Adipocyte (in vitro differentiated cells): ENCODE measurements at regions not wholly inside any gene's neighbourhood (a gene's known extent, or its start where the extent isn't known, plus 50 kb on each side); places are given as distances from the start of the nearest gene placed in this dataset.
"Not testable (repeated sequence)": the region's sequence is repeated elsewhere in the genome, so short reads cannot be mapped to it uniquely, and the experiment has no call there.

Experiments used
- DNase-seq: peaks from one replicate; pipeline ENCODE4 v3.0.0-alpha.2; 2015; ENCODE audit warnings: low read depth
- H3K27me3 ChIP-seq: replicated peaks from 2 replicates; pipeline ENCODE4 v1.7.0; 2013; ENCODE audit warnings: mild to moderate bottlenecking, low read length, moderate library complexity; ENCODE audit not compliant: control insufficient read depth, insufficient read depth
- H3K36me3 ChIP-seq: 2 replicates; pipeline ENCODE4 v1.7.0; 2013; ENCODE audit warnings: low read length, mild to moderate bottlenecking, moderate library complexity; ENCODE audit not compliant: control insufficient read depth, insufficient read depth, severe bottlenecking
- H3K4me1 ChIP-seq: 2 replicates; pipeline ENCODE4 v1.7.0; 2013; ENCODE audit warnings: mild to moderate bottlenecking, low read length, moderate library complexity; ENCODE audit not compliant: control insufficient read depth, insufficient read depth
- H3K4me3 ChIP-seq: 2 replicates; pipeline ENCODE4 v1.7.0; 2013; ENCODE audit warnings: mild to moderate bottlenecking, low read length, moderate library complexity
- H3K9ac ChIP-seq: 2 replicates; pipeline ENCODE4 v1.7.0; 2013; ENCODE audit warnings: mild to moderate bottlenecking, low read length, moderate library complexity
- H3K9me3 ChIP-seq: 2 replicates; pipeline ENCODE4 v1.7.0; 2013; ENCODE audit warnings: mild to moderate bottlenecking, low read length, moderate library complexity; ENCODE audit not compliant: control insufficient read depth

DNA sequence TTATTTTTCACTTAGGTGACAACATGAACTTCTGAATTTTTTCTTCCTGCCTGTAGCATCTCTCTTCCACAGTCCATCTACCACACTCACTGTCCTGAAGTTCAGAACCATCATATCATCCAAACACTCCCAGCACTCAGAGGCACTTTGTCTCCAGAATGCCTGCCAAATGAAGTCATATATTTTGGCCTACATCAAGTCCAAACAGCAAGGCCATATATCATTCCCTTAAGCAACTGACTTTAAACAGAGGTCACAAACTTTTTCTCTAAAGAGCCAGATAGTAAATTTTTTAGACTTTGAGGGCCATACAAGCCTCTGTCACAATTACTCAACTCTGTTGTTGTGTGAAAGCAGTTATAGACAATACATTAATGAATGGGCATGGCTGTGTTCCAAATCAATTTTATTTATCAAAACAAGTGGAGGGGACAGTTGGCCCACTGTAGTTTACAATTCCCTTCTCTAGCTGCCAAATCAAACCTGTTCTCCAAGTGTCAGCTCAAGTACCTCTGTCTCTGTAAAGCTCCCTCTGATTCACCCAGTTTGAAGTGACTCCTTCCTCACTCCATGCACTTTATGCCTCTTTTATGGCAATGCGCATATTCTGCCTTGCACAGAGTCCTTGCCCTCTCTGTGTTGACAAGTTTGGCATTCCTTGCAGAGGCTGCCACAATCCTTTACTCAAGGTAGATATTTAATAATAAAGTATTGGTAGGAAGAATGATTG lies 305.7 kb downstream of the FZD1 start:
- Histone ChIP-seq H3K4me3 (no peak overlapping the region), H3K4me1 (peaks cover 27% of the 10 kb centered on the region), H3K9ac (no peak overlapping the region), H3K9me3 (no peaks in the 10 kb centered on the region), H3K36me3 (no peaks in the 10 kb centered on the region), H3K27me3 (no peaks in the 10 kb centered on the region)
- no peak for DNase-seq

DNA sequence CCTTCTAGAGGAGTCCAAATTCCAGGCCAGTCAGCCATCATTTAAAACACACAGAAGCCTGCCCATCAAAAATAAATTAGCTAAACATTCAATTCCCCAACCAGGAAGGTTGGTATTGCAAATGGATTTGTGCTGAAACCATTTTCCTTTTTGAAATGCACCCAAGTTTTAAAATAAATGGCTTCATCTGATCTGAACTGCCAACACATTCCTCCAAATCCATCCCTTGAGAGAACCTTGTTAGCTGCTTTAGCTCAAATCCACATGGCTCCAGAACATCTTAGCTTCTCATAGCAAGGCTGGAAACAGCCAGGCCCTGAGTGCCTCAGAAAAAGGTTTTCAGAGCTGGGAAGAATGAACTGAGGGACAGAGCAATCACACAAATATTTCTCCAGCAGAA lies 306.3 kb downstream of the FZD1 start:
- no peaks in the 10 kb centered on the region for H3K27me3 ChIP-seq
- H3K4me3 ChIP-seq, result no peak overlapping the region
- H3K4me1 ChIP-seq, result peaks cover 25% of the 10 kb centered on the region
- H3K36me3 ChIP-seq, result no peaks in the 10 kb centered on the region
- H3K9me3 ChIP-seq, result no peaks in the 10 kb centered on the region
- no peak for DNase-seq
- no peak overlapping the region for H3K9ac ChIP-seq

DNA sequence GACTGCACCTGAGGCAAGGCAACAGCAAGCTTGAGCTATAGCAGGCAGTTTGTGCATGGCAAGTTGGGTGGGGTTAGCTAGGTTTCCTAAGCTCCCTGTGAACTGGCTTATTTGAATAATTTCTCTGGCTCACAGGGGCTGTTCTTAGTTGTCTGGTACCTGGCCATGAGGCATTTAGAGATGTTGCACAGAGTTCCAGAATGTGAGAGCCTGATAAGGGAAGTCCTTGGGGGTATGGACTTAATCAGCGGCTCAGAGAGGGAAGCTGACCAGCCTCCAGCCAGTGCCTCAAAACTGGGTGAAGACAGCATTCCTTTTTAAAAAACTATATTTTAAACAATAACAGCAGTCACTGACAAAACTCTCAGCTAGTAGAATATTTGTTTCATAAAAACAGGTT lies 307.4 kb downstream of the FZD1 start:
- no peaks in the 10 kb centered on the region for H3K27me3 ChIP-seq
- peaks cover 15% of the 10 kb centered on the region for H3K4me1 ChIP-seq
- H3K9me3 ChIP-seq, result no peaks in the 10 kb centered on the region
- H3K36me3 ChIP-seq, result no peaks in the 10 kb centered on the region
- H3K9ac ChIP-seq, result no peak overlapping the region
- no peak overlapping the region for H3K4me3 ChIP-seq
- DNase-seq, result no peak

DNA sequence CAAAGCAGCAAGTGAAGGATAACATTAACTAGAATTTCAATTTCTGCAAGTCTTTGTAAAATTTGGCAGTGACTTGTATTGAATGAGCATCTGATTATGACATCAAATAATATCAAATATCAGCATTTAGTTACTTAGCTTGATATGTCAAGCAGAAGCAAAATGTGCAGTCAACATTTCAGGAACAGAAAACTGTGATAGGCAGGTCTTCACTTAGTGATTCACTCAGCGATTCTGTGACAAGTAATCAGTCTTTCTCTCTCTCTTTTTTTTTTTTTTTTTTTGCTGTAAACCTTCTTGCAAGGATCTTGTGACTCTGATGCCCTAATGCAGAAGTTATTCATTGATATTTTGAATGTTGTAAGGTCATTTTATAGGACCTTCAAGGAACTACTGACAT lies 307.1 kb downstream of the MTERF1 start:
- Histone ChIP-seq H3K9me3 (no peaks in the 10 kb centered on the region), H3K9ac (no peak overlapping the region), H3K4me1 (peaks cover 14% of the 10 kb centered on the region), H3K36me3 (no peaks in the 10 kb centered on the region), H3K27me3 (no peaks in the 10 kb centered on the region), H3K4me3 (no peak overlapping the region)
- DNase-seq, result no peak

DNA sequence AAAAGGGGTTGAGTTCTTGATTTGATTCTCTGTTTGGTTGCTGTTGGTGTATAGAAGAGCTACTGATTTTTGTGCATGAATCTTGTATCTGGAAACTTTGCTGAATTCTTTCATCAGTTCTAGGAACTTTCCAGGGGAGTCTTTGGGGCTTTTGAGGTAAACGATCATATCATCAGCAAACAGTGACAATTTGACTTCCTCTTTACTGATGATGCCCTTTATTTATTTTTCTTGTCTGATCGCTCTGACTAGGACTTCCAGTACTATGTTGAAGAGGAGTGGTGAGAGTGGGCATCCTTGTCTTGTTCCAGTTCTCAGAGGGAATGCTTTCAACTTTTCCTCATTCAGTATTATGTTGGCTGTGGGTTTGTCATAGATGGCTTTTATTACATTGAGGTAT lies 304.0 kb downstream of the MTERF1 start:
- H3K9me3 ChIP-seq, DNase-seq, H3K27me3 ChIP-seq, H3K36me3 ChIP-seq, H3K4me3 ChIP-seq, H3K4me1 ChIP-seq, H3K9ac ChIP-seq: not testable (repeated sequence)

DNA sequence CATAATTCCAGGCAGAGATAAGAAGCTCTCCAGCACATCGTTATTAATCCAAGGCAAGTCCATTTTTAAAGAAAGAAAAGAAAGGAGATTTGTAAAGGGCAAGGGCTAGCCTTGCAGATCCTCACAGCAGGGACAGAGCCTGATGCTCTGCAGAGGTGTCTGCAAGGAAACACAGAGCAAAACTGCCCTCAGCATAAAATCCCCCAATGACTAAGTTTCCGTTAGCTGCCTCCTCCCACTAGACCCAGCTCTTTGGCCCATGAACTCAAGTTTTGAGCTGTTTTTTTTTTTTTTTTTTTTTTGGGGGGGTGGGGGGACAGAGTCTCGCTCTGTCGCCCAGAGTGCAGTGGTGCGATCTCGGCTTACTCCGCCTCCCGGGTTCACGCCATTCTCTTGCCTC lies 300.7 kb downstream of the MTERF1 start:
- Histone ChIP-seq H3K9ac (no peak overlapping the region), H3K4me1 (no peaks in the 10 kb centered on the region), H3K4me3 (no peak overlapping the region), H3K36me3 (no peaks in the 10 kb centered on the region), H3K9me3 (no peaks in the 10 kb centered on the region), H3K27me3 (no peaks in the 10 kb centered on the region)
- DNase-seq, result no peak

DNA sequence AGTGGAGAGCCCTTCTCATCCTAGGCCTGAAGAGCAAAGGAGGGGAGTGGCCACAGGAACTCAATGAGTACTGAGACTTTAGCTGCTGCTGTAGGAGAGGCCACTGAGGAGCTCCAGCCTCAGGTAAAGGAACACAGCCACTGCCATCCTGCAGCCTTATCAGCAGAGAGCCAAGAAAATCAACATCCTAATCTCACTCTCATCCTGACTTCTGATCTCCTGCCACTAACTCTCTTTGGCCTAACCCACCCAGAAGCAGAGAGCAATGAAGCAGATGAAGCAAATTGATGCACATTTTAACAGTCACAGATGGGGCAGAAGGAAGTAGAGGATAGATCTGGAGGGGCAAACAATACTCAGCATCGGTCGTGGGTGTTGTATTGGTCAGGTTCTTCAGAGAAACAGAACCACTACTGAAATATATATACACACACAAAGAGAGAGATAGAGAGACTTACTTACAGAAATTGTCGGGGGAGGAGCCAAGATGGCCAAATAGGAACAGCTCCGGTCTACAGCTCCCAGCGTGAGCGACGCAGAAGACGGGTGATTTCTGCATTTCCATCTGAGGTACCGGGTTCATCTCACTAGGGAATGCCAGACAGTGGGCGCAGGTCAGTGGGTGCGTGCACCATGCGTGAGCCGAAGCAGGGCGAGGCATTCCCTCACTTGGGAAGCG lies 297.6 kb downstream of the MTERF1 start:
- Histone ChIP-seq H3K4me1 (no peaks in the 10 kb centered on the region), H3K4me3 (no peak overlapping the region), H3K36me3 (no peaks in the 10 kb centered on the region), H3K27me3 (no peaks in the 10 kb centered on the region), H3K9ac (no peak overlapping the region), H3K9me3 (no peaks in the 10 kb centered on the region)
- DNase-seq, result no peak

DNA sequence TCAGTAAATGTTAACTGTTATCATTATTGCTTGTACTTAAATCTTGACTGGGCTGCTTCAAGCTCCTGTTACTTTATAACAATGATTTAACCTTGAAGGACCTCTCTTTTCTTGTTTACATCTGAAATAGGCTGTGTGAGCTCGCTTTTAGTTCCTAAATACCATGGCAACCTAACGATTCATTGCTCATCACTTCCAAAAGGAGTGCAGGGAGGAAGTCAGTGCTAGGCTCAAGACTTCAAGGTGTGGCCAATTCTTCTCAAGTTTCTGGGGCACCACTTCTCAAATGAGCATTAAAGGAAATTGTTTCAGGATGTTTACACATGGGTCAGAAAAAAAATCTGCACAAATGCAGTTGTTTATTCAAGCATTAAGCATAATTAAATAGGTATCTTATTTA lies 284.2 kb downstream of the MTERF1 start:
- H3K9me3 ChIP-seq, result no peaks in the 10 kb centered on the region
- no peaks in the 10 kb centered on the region for H3K4me1 ChIP-seq
- H3K4me3 ChIP-seq, result no peak overlapping the region
- H3K9ac ChIP-seq, result no peak overlapping the region
- DNase-seq, result no peak
- H3K36me3 ChIP-seq, result no peaks in the 10 kb centered on the region
- no peaks in the 10 kb centered on the region for H3K27me3 ChIP-seq

DNA sequence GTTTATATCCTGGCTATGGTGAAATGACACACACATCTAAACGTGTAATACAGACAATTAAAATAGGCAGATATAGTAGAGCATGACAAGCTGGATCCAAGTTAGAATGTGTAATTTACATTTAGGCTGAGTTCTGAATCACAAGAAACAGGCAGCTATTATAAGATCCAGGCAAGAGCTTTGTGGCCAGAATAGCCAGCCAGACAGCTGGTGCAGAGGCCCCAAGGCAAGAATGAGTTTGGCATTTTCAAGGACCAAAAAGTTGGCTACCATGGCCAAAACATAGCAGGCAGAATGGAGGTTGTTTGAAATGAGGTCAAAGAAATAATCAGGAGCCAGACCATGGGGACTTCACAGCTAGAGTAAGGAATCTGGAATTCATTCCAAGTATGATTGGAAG lies 281.7 kb downstream of the MTERF1 start:
- Histone ChIP-seq H3K36me3 (no peaks in the 10 kb centered on the region), H3K9me3 (no peaks in the 10 kb centered on the region), H3K4me1 (no peaks in the 10 kb centered on the region), H3K4me3 (no peak overlapping the region), H3K9ac (no peak overlapping the region), H3K27me3 (no peaks in the 10 kb centered on the region)
- DNase-seq, result no peak

DNA sequence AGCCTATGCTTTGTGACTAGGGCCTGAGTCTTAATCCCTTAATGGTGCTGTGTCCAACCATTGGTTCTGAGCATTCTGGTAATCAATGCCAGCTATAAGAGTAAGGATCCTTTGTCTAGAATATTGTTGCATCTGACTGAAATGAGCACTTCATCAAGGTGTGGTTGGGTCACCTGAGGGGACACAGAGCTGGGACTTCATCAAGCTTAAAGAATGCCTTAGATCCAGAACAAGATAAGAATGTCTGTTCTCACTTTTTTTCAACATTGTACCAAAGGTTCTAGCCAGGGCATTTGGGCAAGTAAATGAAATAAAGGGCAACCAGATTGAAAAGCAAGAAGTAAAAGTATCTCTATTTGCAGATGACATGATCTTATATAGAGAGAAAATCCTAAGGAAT lies 280.4 kb downstream of the MTERF1 start:
- DNase-seq, result no peak
- Histone ChIP-seq H3K4me3 (no peak overlapping the region), H3K36me3 (no peaks in the 10 kb centered on the region), H3K27me3 (no peaks in the 10 kb centered on the region), H3K9me3 (no peaks in the 10 kb centered on the region), H3K4me1 (no peaks in the 10 kb centered on the region), H3K9ac (no peak overlapping the region)

DNA sequence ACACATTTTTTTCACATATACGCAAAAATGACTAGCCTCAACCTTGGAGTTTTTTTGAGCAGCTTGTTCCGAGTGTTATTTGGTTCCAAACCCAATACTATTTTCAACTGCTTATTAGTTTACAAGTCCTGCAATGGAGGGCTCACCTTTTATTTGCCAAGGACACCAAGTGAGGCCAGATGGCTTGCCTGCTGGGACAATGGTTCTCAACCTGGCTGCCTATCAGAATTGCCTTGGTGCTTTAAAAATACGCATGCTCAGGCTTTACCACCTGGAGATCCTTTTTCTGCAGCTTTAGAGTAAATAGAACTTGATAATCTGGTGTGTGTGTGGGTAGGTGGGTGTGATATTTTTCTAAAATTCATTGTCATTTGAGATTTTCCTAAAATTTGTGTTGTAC lies 276.8 kb downstream of the MTERF1 start:
- no peaks in the 10 kb centered on the region for H3K9me3 ChIP-seq
- no peaks in the 10 kb centered on the region for H3K4me1 ChIP-seq
- DNase-seq, result no peak
- no peaks in the 10 kb centered on the region for H3K36me3 ChIP-seq
- no peak overlapping the region for H3K4me3 ChIP-seq
- H3K9ac ChIP-seq, result no peak overlapping the region
- H3K27me3 ChIP-seq, result no peaks in the 10 kb centered on the region

DNA sequence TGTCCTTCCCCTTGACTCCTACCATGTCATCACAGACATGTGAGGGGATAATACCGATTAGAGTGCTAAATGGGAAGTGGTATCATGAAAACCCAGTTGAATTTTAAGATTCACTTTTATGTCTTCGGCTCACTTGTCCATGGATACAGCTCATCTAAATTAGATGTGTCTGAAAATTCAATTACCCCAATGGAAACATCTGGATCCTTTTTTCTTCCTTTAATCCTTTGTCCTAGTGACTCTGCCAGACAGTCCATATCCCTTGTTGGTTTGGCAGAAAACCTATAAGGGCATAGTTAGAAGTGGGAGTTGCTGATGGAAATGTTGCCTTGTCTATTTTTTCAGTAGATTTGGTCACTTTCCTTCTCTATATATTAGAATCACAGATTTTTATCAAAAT lies 271.9 kb downstream of the MTERF1 start:
- H3K9ac ChIP-seq, result no peak overlapping the region
- no peaks in the 10 kb centered on the region for H3K36me3 ChIP-seq
- no peak overlapping the region for H3K4me3 ChIP-seq
- no peak for DNase-seq
- H3K4me1 ChIP-seq, result no peaks in the 10 kb centered on the region
- H3K27me3 ChIP-seq, result no peaks in the 10 kb centered on the region
- peaks cover 7% of the 10 kb centered on the region for H3K9me3 ChIP-seq
